ENCODE measurements at regions not wholly inside any gene's neighbourhood (a gene's known extent, or its start where the extent isn't known, plus 50 kb on each side); places are given as distances from the start of the nearest gene placed in this dataset.

GRCh38 chr2:16202266-16203020 lies 262.1 kb downstream of the MYCN start:
- TF ChIP-seq FOXP2 (optimal IDR thresholded peaks at IDR 0.05; ENCODE audit: borderline replicate concordance, extremely low read depth, extremely low read length, insufficient read depth) (no peak), POLR2AphosphoS5 (IDR thresholded peaks at IDR 0.05; ENCODE audit: low read depth, low read length) (no peak), SIN3A (IDR thresholded peaks at IDR 0.05; ENCODE audit: borderline replicate concordance, insufficient read depth, low read length) (no peak), REST (IDR thresholded peaks at IDR 0.05; ENCODE audit: insufficient read depth in 1 of 2, low read depth in 2 of 2, low read length in 2 of 2) (no peak; a peak in 1 of 4 replicates), TAF1 (IDR thresholded peaks at IDR 0.05; ENCODE audit: borderline replicate concordance, insufficient read depth, low read length) (no peak)

DNA sequence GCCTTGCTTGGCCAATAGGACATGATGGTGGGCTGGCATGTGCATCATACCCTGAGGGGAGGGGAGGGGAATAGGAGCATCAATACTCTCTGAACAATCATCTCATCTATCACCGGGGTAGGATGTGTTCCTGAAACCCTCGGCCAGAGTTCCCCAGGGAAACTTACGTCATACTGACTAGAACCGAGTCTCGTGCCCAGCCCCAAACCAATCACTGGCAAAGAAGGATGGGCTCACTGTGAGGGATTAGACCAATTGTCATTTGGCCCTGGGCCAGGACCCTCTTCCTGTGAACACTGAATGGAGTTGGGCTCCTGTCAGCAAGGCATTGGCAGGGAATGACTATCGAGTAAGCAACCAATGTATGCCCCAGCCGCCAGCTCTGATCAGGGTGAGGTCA lies 261.5 kb downstream of the MYCN start:
- TF ChIP-seq POLR2AphosphoS5 (IDR thresholded peaks at IDR 0.05; ENCODE audit: low read depth, low read length) (no peak), FOXP2 (optimal IDR thresholded peaks at IDR 0.05; ENCODE audit: borderline replicate concordance, extremely low read depth, extremely low read length, insufficient read depth) (no peak), SIN3A (IDR thresholded peaks at IDR 0.05; ENCODE audit: borderline replicate concordance, insufficient read depth, low read length) (no peak), TAF1 (IDR thresholded peaks at IDR 0.05; ENCODE audit: borderline replicate concordance, insufficient read depth, low read length) (no peak), REST (IDR thresholded peaks at IDR 0.05; ENCODE audit: insufficient read depth in 1 of 2, low read depth in 2 of 2, low read length in 2 of 2) (no peak)

- TF ChIP-seq SIN3A (IDR thresholded peaks at IDR 0.05; ENCODE audit: borderline replicate concordance, insufficient read depth, low read length) = no peak
- TF ChIP-seq TAF1 (IDR thresholded peaks at IDR 0.05; ENCODE audit: borderline replicate concordance, insufficient read depth, low read length) = no peak
- TF ChIP-seq FOXP2 (optimal IDR thresholded peaks at IDR 0.05; ENCODE audit: borderline replicate concordance, extremely low read depth, extremely low read length, insufficient read depth) = no peak
- TF ChIP-seq REST (IDR thresholded peaks at IDR 0.05; ENCODE audit: insufficient read depth in 1 of 2, low read depth in 2 of 2, low read length in 2 of 2) = no peak
- TF ChIP-seq POLR2AphosphoS5 (IDR thresholded peaks at IDR 0.05; ENCODE audit: low read depth, low read length) = no peak
Observed at GRCh38 chr2:16200554-16201193, 260.3 kb downstream of the MYCN start.

- no peak for TF ChIP-seq FOXP2 (optimal IDR thresholded peaks at IDR 0.05; ENCODE audit: borderline replicate concordance, extremely low read depth, extremely low read length, insufficient read depth)
- TF ChIP-seq REST (IDR thresholded peaks at IDR 0.05; ENCODE audit: insufficient read depth in 1 of 2, low read depth in 2 of 2, low read length in 2 of 2) = no peak
- TF ChIP-seq POLR2AphosphoS5 (IDR thresholded peaks at IDR 0.05; ENCODE audit: low read depth, low read length) = no peak
- no peak for TF ChIP-seq SIN3A (IDR thresholded peaks at IDR 0.05; ENCODE audit: borderline replicate concordance, insufficient read depth, low read length)
- no peak for TF ChIP-seq TAF1 (IDR thresholded peaks at IDR 0.05; ENCODE audit: borderline replicate concordance, insufficient read depth, low read length)
Observed at GRCh38 chr2:16199882-16200553, 259.7 kb downstream of the MYCN start.
